Upper lobe of left lung (tissue), 4 donors: ENCODE measurements at regions not wholly inside any gene's neighbourhood (a gene's known extent, or its start where the extent isn't known, plus 50 kb on each side); places are given as distances from the start of the nearest gene placed in this dataset.

ENCODE experiments used
- CTCF ChIP-seq, 6 experiments: fragments of 450-650 bp in 4 of 6; fragments of 200-600 bp in 2 of 6; sonication (generic) in 2 of 6; IDR thresholded peaks; one replicate each; pipeline ENCODE4 v1.5.1; 2016 to 2019; ENCODE audit warnings: antibody characterized with exemption in 6 of 6
- EP300 ChIP-seq, 4 donors: sonication (generic); formaldehyde crosslinking; IDR thresholded peaks; one replicate each; pipeline ENCODE4 v1.5.1; 2017; ENCODE audit warnings: antibody characterized with exemption in 4 of 4, control low read depth in 2 of 4
- POLR2AphosphoS5 ChIP-seq, 2 donors: sonication (generic); formaldehyde crosslinking; IDR thresholded peaks; one replicate each; pipeline ENCODE4 v1.5.1; 2017; ENCODE audit warnings: antibody characterized with exemption in 2 of 2

- TF ChIP-seq POLR2AphosphoS5 (IDR thresholded peaks at IDR 0.05) (no peak), CTCF (IDR thresholded peaks at IDR 0.05) (no peak), EP300 (IDR thresholded peaks at IDR 0.05) (no peak)
These were observed 256.5 kb downstream of the IPO8 start for GRCh38 chr12:30439201-30439600.
